ENCODE measurements at regions not wholly inside any gene's neighbourhood (a gene's known extent, or its start where the extent isn't known, plus 50 kb on each side); places are given as distances from the start of the nearest gene placed in this dataset.
"Not testable (repeated sequence)": the region's sequence is repeated elsewhere in the genome, so short reads cannot be mapped to it uniquely, and the experiment has no call there.

GRCh38 chrX:97882306-97882705 is 998.6 kb downstream of the RPA4 start:
- Histone ChIP-seq H3K36me3 (ENCODE audit: control insufficient read depth, insufficient read depth, low read length) (no peaks in the 10 kb centered on the region), H3K27me3 (ENCODE audit: control insufficient read depth, insufficient read depth, low read length) (no peaks in the 10 kb centered on the region), H3K4me3 (ENCODE audit: low read depth, low read length) (no peak overlapping the region)
- DNase-seq (ENCODE audit: low read depth) (no peak), FAIRE-seq (no peak)
- TF ChIP-seq CTCF (IDR thresholded peaks at IDR 0.05; ENCODE audit: insufficient read depth, low read length, severe bottlenecking): no peak

GRCh38 chrX:97895751-97896150 is 1012.0 kb downstream of the RPA4 start:
- FAIRE-seq (no peak), DNase-seq (ENCODE audit: low read depth) (peak; percentile 2)
- no peak for TF ChIP-seq CTCF (IDR thresholded peaks at IDR 0.05; ENCODE audit: insufficient read depth, low read length, severe bottlenecking)
- Histone ChIP-seq H3K27me3 (ENCODE audit: control insufficient read depth, insufficient read depth, low read length) (no peaks in the 10 kb centered on the region), H3K4me3 (ENCODE audit: low read depth, low read length) (no peak overlapping the region), H3K36me3 (ENCODE audit: control insufficient read depth, insufficient read depth, low read length) (no peaks in the 10 kb centered on the region)

GRCh38 chrX:97897998-97898397 is 1014.3 kb downstream of the RPA4 start:
- FAIRE-seq (no peak), DNase-seq (ENCODE audit: low read depth) (no peak)
- no peaks in the 10 kb centered on the region for H3K27me3 ChIP-seq (ENCODE audit: control insufficient read depth, insufficient read depth, low read length)

GRCh38 chrX:97898798-97899197 is 1015.1 kb downstream of the RPA4 start:
- H3K36me3 ChIP-seq (ENCODE audit: control insufficient read depth, insufficient read depth, low read length): no peaks in the 10 kb centered on the region
- no peak for TF ChIP-seq CTCF (IDR thresholded peaks at IDR 0.05; ENCODE audit: insufficient read depth, low read length, severe bottlenecking)
- no peak overlapping the region for H3K4me3 ChIP-seq (ENCODE audit: low read depth, low read length)
- no peak for FAIRE-seq
- no peaks in the 10 kb centered on the region for H3K27me3 ChIP-seq (ENCODE audit: control insufficient read depth, insufficient read depth, low read length)
- no peak for DNase-seq (ENCODE audit: low read depth)

More at GRCh38 chrX:97897998-97898397, 1014.3 kb downstream of the RPA4 start:
- no peak for TF ChIP-seq CTCF (IDR thresholded peaks at IDR 0.05; ENCODE audit: insufficient read depth, low read length, severe bottlenecking)
- Histone ChIP-seq H3K36me3 (ENCODE audit: control insufficient read depth, insufficient read depth, low read length) (no peaks in the 10 kb centered on the region), H3K4me3 (ENCODE audit: low read depth, low read length) (no peak overlapping the region)

- H3K4me3 ChIP-seq (ENCODE audit: low read depth, low read length): no peak overlapping the region
- H3K36me3 ChIP-seq (ENCODE audit: control insufficient read depth, insufficient read depth, low read length): no peaks in the 10 kb centered on the region
- FAIRE-seq (no peak), DNase-seq (ENCODE audit: low read depth) (no peak)
- no peak for TF ChIP-seq CTCF (IDR thresholded peaks at IDR 0.05; ENCODE audit: insufficient read depth, low read length, severe bottlenecking)
- no peaks in the 10 kb centered on the region for H3K27me3 ChIP-seq (ENCODE audit: control insufficient read depth, insufficient read depth, low read length)
Measured at GRCh38 chrX:97907791-97908190, 1024.1 kb downstream of the RPA4 start.

GRCh38 chrX:97909245-97909644 is 1025.5 kb downstream of the RPA4 start:
- Histone ChIP-seq H3K27me3 (ENCODE audit: control insufficient read depth, insufficient read depth, low read length) (no peaks in the 10 kb centered on the region), H3K36me3 (ENCODE audit: control insufficient read depth, insufficient read depth, low read length) (no peaks in the 10 kb centered on the region), H3K4me3 (ENCODE audit: low read depth, low read length) (no peak overlapping the region)
- no peak for TF ChIP-seq CTCF (IDR thresholded peaks at IDR 0.05; ENCODE audit: insufficient read depth, low read length, severe bottlenecking)
- DNase-seq (ENCODE audit: low read depth) (no peak), FAIRE-seq (no peak)

- FAIRE-seq: peak; percentile 72
Measured at GRCh38 chrX:97915390-97915789, 1031.7 kb downstream of the RPA4 start.

GRCh38 chrX:97921223-97921622 is 1037.5 kb downstream of the RPA4 start:
- not testable (repeated sequence) for DNase-seq (ENCODE audit: low read depth); H3K27me3 ChIP-seq (ENCODE audit: control insufficient read depth, insufficient read depth, low read length); H3K36me3 ChIP-seq (ENCODE audit: control insufficient read depth, insufficient read depth, low read length); FAIRE-seq; H3K4me3 ChIP-seq (ENCODE audit: low read depth, low read length)

More at GRCh38 chrX:97915390-97915789, 1031.7 kb downstream of the RPA4 start:
- not testable (repeated sequence) for DNase-seq (ENCODE audit: low read depth); H3K4me3 ChIP-seq (ENCODE audit: low read depth, low read length); H3K27me3 ChIP-seq (ENCODE audit: control insufficient read depth, insufficient read depth, low read length); H3K36me3 ChIP-seq (ENCODE audit: control insufficient read depth, insufficient read depth, low read length)
